ENCODE measurements at regions not wholly inside any gene's neighbourhood (a gene's known extent, or its start where the extent isn't known, plus 50 kb on each side); places are given as distances from the start of the nearest gene placed in this dataset.
A peak's percentile ranks its signal among the peaks of the same experiment; 100 is the strongest.

DNA sequence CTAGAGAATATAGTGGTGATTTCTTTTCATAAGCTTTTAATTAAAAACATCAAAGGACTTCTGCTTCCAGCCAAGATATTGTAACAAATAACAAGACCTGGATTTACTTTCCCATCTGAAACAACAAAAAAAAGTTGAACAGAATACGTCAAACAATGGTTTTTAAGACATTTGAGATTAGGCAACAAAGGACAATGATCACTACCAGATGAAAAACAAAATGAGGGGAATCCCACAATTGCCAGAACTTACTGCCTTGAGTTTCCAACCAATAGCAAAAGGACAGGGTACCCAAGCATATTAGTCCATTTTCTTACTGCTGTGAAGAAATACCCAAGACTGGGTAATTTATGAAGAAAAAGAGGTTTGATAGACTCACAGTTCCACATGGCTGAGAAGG, 341.4 kb upstream of the INTU start:
- no peaks in the 10 kb centered on the region for H3K4me1 ChIP-seq (ENCODE audit: control insufficient read depth in 2 of 3, insufficient read depth in 2 of 3, low read depth in 1 of 3, low read length in 3 of 3)
- FAIRE-seq, result no peak
- intact Hi-C loops (cut with DNase I), result no loop called here
- TF ChIP-seq, protein P1, sequence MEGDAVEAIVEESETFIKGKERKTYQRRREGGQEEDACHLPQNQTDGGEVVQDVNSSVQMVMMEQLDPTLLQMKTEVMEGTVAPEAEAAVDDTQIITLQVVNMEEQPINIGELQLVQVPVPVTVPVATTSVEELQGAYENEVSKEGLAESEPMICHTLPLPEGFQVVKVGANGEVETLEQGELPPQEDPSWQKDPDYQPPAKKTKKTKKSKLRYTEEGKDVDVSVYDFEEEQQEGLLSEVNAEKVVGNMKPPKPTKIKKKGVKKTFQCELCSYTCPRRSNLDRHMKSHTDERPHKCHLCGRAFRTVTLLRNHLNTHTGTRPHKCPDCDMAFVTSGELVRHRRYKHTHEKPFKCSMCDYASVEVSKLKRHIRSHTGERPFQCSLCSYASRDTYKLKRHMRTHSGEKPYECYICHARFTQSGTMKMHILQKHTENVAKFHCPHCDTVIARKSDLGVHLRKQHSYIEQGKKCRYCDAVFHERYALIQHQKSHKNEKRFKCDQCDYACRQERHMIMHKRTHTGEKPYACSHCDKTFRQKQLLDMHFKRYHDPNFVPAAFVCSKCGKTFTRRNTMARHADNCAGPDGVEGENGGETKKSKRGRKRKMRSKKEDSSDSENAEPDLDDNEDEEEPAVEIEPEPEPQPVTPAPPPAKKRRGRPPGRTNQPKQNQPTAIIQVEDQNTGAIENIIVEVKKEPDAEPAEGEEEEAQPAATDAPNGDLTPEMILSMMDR (IDR thresholded peaks at IDR 0.05; ENCODE audit: borderline replicate concordance, extremely low read depth, insufficient read depth), result no peak
- H3K27ac ChIP-seq (ENCODE audit: low read depth in 2 of 2, low read length in 2 of 2), result no peak overlapping the region
- H3K27me3 ChIP-seq (ENCODE audit: control insufficient read depth, insufficient read depth, low read length), result no peaks in the 10 kb centered on the region
- H3K9ac ChIP-seq (ENCODE audit: low read length in 3 of 3), result no peak overlapping the region
- no peaks in the 10 kb centered on the region for H3K36me3 ChIP-seq (ENCODE audit: control insufficient read depth in 2 of 3, insufficient read depth in 3 of 3, low read length in 3 of 3)
- no peaks in the 10 kb centered on the region for H3K9me3 ChIP-seq (ENCODE audit: control insufficient read depth in 2 of 3, insufficient read depth in 1 of 3, low read length in 3 of 3)
- no peak overlapping the region for H3K4me3 ChIP-seq (ENCODE audit: low read length in 3 of 3)
- DNase-seq, result no peak

DNA sequence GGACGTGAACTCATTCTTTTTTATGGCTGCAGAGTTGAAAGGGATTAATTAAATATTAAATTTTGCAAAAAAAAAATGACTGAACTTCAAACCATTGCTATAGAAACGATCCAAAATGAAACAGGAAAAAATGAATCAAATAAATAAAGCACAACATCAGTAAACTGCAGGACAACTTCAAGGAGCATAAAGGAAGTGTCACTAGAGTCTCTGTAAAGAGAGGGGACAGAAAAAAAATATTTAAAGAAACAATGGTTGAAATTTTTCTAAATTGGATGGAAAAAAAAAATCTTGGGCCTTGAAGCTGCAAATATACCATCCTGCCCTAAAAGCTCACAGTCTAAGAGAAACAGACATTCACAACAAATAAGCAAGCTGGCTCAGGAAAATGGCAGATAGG, 339.3 kb upstream of the INTU start:
- Histone ChIP-seq H3K9me3 (ENCODE audit: control insufficient read depth in 2 of 3, insufficient read depth in 1 of 3, low read length in 3 of 3) (no peaks in the 10 kb centered on the region), H3K9ac (ENCODE audit: low read length in 3 of 3) (no peak overlapping the region), H3K4me3 (ENCODE audit: low read length in 3 of 3) (no peak overlapping the region), H3K36me3 (ENCODE audit: control insufficient read depth in 2 of 3, insufficient read depth in 3 of 3, low read length in 3 of 3) (no peaks in the 10 kb centered on the region), H3K4me1 (ENCODE audit: control insufficient read depth in 2 of 3, insufficient read depth in 2 of 3, low read depth in 1 of 3, low read length in 3 of 3) (no peaks in the 10 kb centered on the region), H3K27me3 (ENCODE audit: control insufficient read depth, insufficient read depth, low read length) (no peaks in the 10 kb centered on the region), H3K27ac (ENCODE audit: low read depth in 2 of 2, low read length in 2 of 2) (no peak overlapping the region)
- no peak for FAIRE-seq
- TF ChIP-seq, protein P1 (IDR thresholded peaks at IDR 0.05; ENCODE audit: borderline replicate concordance, extremely low read depth, insufficient read depth), result no peak
- intact Hi-C loops (cut with DNase I), result no loop called here
- DNase-seq, result peak in 2 of 5 donors; percentile 27 to 75

DNA sequence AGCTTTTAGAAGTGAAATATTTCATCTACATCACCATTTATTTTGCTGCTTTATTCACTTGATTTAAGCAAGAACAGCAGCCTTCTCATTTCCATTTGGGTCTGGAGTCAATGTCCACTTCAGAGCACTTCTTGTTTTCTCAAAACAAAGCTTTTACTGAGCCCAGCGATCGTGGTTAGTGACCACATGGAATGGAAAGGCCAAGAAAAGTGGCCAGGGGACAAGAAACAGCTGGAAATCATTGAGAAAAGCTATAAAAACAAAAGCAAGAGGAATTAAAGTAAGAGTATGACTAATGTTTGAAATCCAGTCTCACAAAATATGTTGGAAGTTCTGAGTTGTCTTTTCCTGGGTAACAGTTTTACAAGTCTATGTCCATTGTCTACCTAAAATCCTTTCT, 328.4 kb upstream of the INTU start:
- intact Hi-C loops (cut with DNase I), result no loop called here
- H3K27me3 ChIP-seq (ENCODE audit: control insufficient read depth, insufficient read depth, low read length), result no peaks in the 10 kb centered on the region
- no peak for FAIRE-seq
- H3K4me1 ChIP-seq (ENCODE audit: control insufficient read depth in 2 of 3, insufficient read depth in 2 of 3, low read depth in 1 of 3, low read length in 3 of 3), result no peaks in the 10 kb centered on the region
- H3K9me3 ChIP-seq (ENCODE audit: control insufficient read depth in 2 of 3, insufficient read depth in 1 of 3, low read length in 3 of 3), result peaks cover 0 to 10% (median 2%) of the 10 kb centered on the region in 3 donors
- no peak overlapping the region for H3K4me3 ChIP-seq (ENCODE audit: low read length in 3 of 3)
- DNase-seq, result peak in 2 of 5 donors; percentile 15 to 66
- TF ChIP-seq, protein P1 (IDR thresholded peaks at IDR 0.05; ENCODE audit: borderline replicate concordance, extremely low read depth, insufficient read depth), result no peak
- H3K36me3 ChIP-seq (ENCODE audit: control insufficient read depth in 2 of 3, insufficient read depth in 3 of 3, low read length in 3 of 3), result no peaks in the 10 kb centered on the region
- no peak overlapping the region for H3K27ac ChIP-seq (ENCODE audit: low read depth in 2 of 2, low read length in 2 of 2)
- H3K9ac ChIP-seq (ENCODE audit: low read length in 3 of 3), result no peak overlapping the region

DNA sequence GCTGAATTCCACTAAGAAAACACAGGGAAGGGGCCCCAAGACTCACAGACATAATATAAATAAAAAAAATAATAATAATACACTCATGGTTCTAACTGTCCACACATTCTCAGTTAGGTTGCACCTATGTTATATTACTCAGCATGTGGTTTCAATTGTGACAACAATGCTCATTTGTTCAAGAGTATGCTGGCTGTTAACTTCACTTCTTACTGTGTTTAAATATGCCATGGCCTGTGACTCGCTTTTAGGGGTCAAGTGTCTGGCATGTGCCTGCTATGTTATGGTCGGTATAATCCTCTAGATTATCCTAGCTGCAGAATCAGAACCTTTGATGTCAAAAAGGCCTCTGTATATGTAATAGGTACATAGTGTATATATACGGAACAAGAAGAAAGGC, 324.8 kb upstream of the INTU start:
- TF ChIP-seq, protein P1 (IDR thresholded peaks at IDR 0.05; ENCODE audit: borderline replicate concordance, extremely low read depth, insufficient read depth), result no peak
- intact Hi-C loops (cut with DNase I), result no loop called here
- H3K9ac ChIP-seq (ENCODE audit: low read length in 3 of 3), result no peak overlapping the region
- no peaks in the 10 kb centered on the region for H3K9me3 ChIP-seq (ENCODE audit: control insufficient read depth in 2 of 3, insufficient read depth in 1 of 3, low read length in 3 of 3)
- H3K27me3 ChIP-seq (ENCODE audit: control insufficient read depth, insufficient read depth, low read length), result no peaks in the 10 kb centered on the region
- no peak for FAIRE-seq
- no peaks in the 10 kb centered on the region for H3K36me3 ChIP-seq (ENCODE audit: control insufficient read depth in 2 of 3, insufficient read depth in 3 of 3, low read length in 3 of 3)
- H3K27ac ChIP-seq (ENCODE audit: low read depth in 2 of 2, low read length in 2 of 2), result no peak overlapping the region
- no peaks in the 10 kb centered on the region for H3K4me1 ChIP-seq (ENCODE audit: control insufficient read depth in 2 of 3, insufficient read depth in 2 of 3, low read depth in 1 of 3, low read length in 3 of 3)
- DNase-seq, result no peak
- H3K4me3 ChIP-seq (ENCODE audit: low read length in 3 of 3), result no peak overlapping the region

All from kidney (tissue), 13 donors.